Fibroblast of lung (primary cell): ENCODE measurements at regions not wholly inside any gene's neighbourhood (a gene's known extent, or its start where the extent isn't known, plus 50 kb on each side); places are given as distances from the start of the nearest gene placed in this dataset.
A peak's percentile ranks its signal among the peaks of the same experiment; 100 is the strongest.
"Not testable (repeated sequence)": the region's sequence is repeated elsewhere in the genome, so short reads cannot be mapped to it uniquely, and the experiment has no call there.

ENCODE experiments used
- DNase-seq, 2 donors: peaks; one replicate each; pipeline versions ENCODE4 v3.0.0 to v3.0.0-alpha.2; 2010; ENCODE audit warnings: low read depth in 2 of 2
- H2AFZ ChIP-seq: 2 replicates; pipeline ENCODE4 v1.5.1; 2012; ENCODE audit warnings: low read length, control low read depth, inconsistent platforms
- H3K27ac ChIP-seq: 2 replicates; pipeline ENCODE4 v1.5.1; 2011; ENCODE audit warnings: low read length, control low read depth; ENCODE audit not compliant: insufficient read depth
- H3K27me3 ChIP-seq: 2 replicates; pipeline ENCODE4 v1.5.1; 2011; ENCODE audit warnings: mild to moderate bottlenecking, low read length; ENCODE audit not compliant: control insufficient read depth, insufficient read depth
- H3K36me3 ChIP-seq: 2 replicates; pipeline ENCODE4 v1.5.1; 2011; ENCODE audit warnings: low read length; ENCODE audit not compliant: control insufficient read depth, insufficient read depth
- H3K4me1 ChIP-seq: 2 replicates; pipeline ENCODE4 v1.5.1; 2011; ENCODE audit warnings: low read length; ENCODE audit not compliant: control insufficient read depth, insufficient read depth; ENCODE audit errors: extremely low read depth
- H3K4me2 ChIP-seq: 2 replicates; pipeline ENCODE4 v1.5.1; 2011; ENCODE audit warnings: low read length, control low read depth; ENCODE audit not compliant: insufficient read depth; ENCODE audit errors: extremely low read depth
- H3K4me3 ChIP-seq, 4 experiments: fragments of 200-600 bp in 1 of 4; sonication (generic) in 1 of 4; replicated peaks in 1 of 4; 2 replicates each; pipeline ENCODE4 v1.5.1; 2011 to 2016; ENCODE audit warnings: low read length in 4 of 4, low read depth in 3 of 4, mild to moderate bottlenecking in 3 of 4, control low read depth in 2 of 4, inconsistent platforms in 1 of 4, mixed read lengths in 1 of 4; ENCODE audit not compliant: insufficient read depth in 1 of 4; ENCODE audit errors: control extremely low read depth in 1 of 4
- H3K79me2 ChIP-seq: 2 replicates; pipeline ENCODE4 v1.5.1; 2012; ENCODE audit warnings: mild to moderate bottlenecking, low read length, inconsistent platforms; ENCODE audit not compliant: control insufficient read depth, insufficient read depth
- H3K9ac ChIP-seq: 2 replicates; pipeline ENCODE4 v1.5.1; 2011; ENCODE audit warnings: mild to moderate bottlenecking, low read length, control low read depth; ENCODE audit not compliant: insufficient read depth
- H3K9me3 ChIP-seq: 2 replicates; pipeline ENCODE4 v1.5.1; 2012; ENCODE audit warnings: low read depth, low read length; ENCODE audit not compliant: control insufficient read depth, insufficient read depth
- H4K20me1 ChIP-seq: 2 replicates; pipeline ENCODE4 v1.5.1; 2011; ENCODE audit warnings: low read length; ENCODE audit not compliant: control insufficient read depth, insufficient read depth; ENCODE audit errors: extremely low read depth
- EZH2 ChIP-seq: IDR thresholded peaks from 2 replicates; pipeline ENCODE4 v1.5.1; 2012; ENCODE audit warnings: low read length, control low read depth, mild to moderate bottlenecking; ENCODE audit errors: missing control alignments
- TF ChIP-seq, protein P1 (sequence below), 2 donors: IDR thresholded peaks in 1 of 2; conservative IDR thresholded peaks in 1 of 2; 1 replicate in 1 of 2; 2 replicates in 1 of 2; pipeline ENCODE4 v1.5.1; 2011 to 2012; ENCODE audit warnings: low read length in 2 of 2, control low read depth in 1 of 2, inconsistent platforms in 1 of 2, low read depth in 1 of 2, mild to moderate bottlenecking in 1 of 2

DNA sequence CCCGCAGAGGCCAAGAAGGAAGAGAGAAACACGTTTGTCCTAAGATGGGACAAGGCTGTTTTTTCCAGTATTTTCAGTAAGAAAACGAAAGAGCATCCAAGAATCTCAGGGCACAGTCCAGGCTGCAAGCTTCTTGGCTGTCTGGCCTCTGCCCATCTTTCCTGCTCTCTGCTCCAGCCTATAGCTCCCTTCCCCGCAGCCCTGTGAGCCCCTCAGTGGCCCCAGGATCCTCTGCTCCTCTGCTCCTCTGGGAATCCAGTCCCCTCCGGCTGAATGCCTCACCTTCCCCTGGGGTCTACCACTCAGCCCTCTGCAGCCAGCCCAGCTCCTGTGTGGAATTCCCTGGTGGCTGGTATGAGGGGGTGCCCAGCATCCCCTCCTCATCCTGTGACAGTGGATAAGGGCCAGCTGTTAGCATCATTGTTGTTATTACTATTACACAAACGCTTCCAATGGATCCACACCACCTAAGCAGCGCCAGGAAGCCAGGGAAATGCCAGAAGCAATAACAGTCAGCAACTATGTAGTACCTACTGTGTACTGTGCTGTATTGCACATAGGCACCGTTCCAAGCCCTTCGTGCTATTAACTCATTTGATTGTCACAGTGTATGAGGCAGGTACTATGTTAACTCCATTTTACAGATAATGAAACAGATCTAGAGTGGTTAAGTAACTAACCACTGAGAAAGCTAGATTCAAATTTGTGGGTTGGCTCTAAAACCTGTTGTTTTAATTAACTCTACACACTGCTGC, 60.3 kb upstream of the PTPN1 start:
- Histone ChIP-seq H3K27ac (peak overlapping the region; percentile 17), H4K20me1 (no peaks in the 10 kb centered on the region), H2AFZ (no peak overlapping the region), H3K4me3 (no peak overlapping the region), H3K9me3 (no peaks in the 10 kb centered on the region), H3K4me1 (peaks cover 18% of the 10 kb centered on the region), H3K9ac (no peak overlapping the region), H3K4me2 (no peak overlapping the region), H3K27me3 (no peaks in the 10 kb centered on the region), H3K79me2 (no peaks in the 10 kb centered on the region), H3K36me3 (no peaks in the 10 kb centered on the region)
- no peak for TF ChIP-seq EZH2
- TF ChIP-seq, protein P1, sequence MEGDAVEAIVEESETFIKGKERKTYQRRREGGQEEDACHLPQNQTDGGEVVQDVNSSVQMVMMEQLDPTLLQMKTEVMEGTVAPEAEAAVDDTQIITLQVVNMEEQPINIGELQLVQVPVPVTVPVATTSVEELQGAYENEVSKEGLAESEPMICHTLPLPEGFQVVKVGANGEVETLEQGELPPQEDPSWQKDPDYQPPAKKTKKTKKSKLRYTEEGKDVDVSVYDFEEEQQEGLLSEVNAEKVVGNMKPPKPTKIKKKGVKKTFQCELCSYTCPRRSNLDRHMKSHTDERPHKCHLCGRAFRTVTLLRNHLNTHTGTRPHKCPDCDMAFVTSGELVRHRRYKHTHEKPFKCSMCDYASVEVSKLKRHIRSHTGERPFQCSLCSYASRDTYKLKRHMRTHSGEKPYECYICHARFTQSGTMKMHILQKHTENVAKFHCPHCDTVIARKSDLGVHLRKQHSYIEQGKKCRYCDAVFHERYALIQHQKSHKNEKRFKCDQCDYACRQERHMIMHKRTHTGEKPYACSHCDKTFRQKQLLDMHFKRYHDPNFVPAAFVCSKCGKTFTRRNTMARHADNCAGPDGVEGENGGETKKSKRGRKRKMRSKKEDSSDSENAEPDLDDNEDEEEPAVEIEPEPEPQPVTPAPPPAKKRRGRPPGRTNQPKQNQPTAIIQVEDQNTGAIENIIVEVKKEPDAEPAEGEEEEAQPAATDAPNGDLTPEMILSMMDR (conservative IDR thresholded peaks at IDR 0.05 in 1 of 2, IDR thresholded peaks at IDR 0.05 in 1 of 2; ENCODE audit: low read depth in 1 of 2, low read length in 2 of 2): no peak
- no peak for DNase-seq

DNA sequence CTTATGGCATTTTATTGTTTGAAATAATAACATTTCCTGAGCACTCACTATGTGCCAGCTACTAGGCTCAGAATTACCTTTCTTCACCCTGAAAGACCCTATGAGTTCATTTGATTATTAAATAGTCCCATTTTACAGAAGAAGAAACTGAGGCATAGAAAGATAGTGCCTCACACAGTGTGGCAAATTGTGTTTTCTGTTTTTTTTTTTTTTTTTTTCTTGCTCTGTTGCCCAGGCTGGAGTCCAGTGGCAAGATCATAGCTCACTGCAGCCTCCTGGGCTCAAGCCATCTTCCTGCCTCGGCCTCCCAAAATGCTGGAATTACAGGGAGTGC, 59.7 kb upstream of the PTPN1 start:
- no peak overlapping the region for H2AFZ ChIP-seq
- no peak overlapping the region for H3K27ac ChIP-seq
- no peak for DNase-seq
- no peaks in the 10 kb centered on the region for H3K79me2 ChIP-seq
- no peak overlapping the region for H3K9ac ChIP-seq
- no peak overlapping the region for H3K4me3 ChIP-seq
- peaks cover 18% of the 10 kb centered on the region for H3K4me1 ChIP-seq
- no peaks in the 10 kb centered on the region for H3K27me3 ChIP-seq
- H3K36me3 ChIP-seq: no peaks in the 10 kb centered on the region
- no peaks in the 10 kb centered on the region for H4K20me1 ChIP-seq
- TF ChIP-seq, protein P1 (conservative IDR thresholded peaks at IDR 0.05 in 1 of 2, IDR thresholded peaks at IDR 0.05 in 1 of 2; ENCODE audit: low read depth in 1 of 2, low read length in 2 of 2): no peak
- TF ChIP-seq EZH2: no peak
- no peak overlapping the region for H3K4me2 ChIP-seq
- H3K9me3 ChIP-seq: no peaks in the 10 kb centered on the region

DNA sequence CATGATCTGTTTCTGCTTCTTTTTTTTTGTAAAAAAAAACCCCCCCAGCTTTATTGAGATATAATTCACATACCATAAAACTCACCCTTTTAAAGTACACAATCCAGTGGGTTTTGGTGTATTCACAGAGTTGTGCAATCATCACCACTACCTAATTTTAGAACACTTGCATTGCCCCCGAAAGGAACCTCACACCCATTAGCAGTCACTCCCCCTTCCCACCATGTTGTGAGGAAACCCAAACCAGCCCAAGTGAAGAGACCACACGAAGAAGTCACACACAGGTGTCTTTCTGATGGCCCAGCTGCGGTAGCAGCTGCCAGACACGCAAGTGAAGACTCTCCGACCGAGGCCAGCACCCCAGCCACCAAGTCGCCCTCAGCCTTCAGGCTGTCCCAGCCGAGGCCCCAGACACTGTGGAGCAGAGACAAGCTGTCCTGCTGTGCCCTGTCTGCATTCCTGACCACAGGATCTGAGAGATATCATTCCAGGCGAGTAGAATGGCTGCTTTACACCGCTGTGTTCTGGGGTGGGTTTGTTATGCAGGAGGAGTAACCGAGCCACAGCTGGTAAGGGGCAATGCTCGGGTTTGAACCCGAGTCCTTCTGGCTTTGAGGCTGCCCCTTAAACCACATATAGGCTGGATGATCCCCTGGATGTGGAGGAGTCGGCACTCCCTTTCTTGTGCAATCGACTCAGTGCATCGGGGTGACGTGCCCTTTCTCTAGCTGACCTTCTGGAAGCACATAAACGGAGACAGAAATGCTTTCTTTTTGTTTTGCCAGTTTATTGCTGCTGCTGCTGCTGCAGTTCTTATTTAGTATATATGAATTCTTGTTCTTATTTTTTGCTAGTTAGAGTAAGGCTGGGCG, 59.1 kb upstream of the PTPN1 start:
- peak overlapping the region; percentile 47 for H3K27ac ChIP-seq
- H3K79me2 ChIP-seq: no peaks in the 10 kb centered on the region
- no peak for TF ChIP-seq EZH2
- TF ChIP-seq, protein P1 (conservative IDR thresholded peaks at IDR 0.05 in 1 of 2, IDR thresholded peaks at IDR 0.05 in 1 of 2; ENCODE audit: low read depth in 1 of 2, low read length in 2 of 2): no peak
- peak overlapping the region; percentile 16 for H3K4me2 ChIP-seq
- H3K9me3 ChIP-seq: no peaks in the 10 kb centered on the region
- H4K20me1 ChIP-seq: no peaks in the 10 kb centered on the region
- H3K27me3 ChIP-seq: no peaks in the 10 kb centered on the region
- H3K36me3 ChIP-seq: no peaks in the 10 kb centered on the region
- peaks cover 18% of the 10 kb centered on the region for H3K4me1 ChIP-seq
- no peak overlapping the region for H3K4me3 ChIP-seq
- H3K9ac ChIP-seq: peak overlapping the region; percentile 35
- peak overlapping the region; percentile 19 for H2AFZ ChIP-seq
- DNase-seq: peak; percentile 36 to 77

DNA sequence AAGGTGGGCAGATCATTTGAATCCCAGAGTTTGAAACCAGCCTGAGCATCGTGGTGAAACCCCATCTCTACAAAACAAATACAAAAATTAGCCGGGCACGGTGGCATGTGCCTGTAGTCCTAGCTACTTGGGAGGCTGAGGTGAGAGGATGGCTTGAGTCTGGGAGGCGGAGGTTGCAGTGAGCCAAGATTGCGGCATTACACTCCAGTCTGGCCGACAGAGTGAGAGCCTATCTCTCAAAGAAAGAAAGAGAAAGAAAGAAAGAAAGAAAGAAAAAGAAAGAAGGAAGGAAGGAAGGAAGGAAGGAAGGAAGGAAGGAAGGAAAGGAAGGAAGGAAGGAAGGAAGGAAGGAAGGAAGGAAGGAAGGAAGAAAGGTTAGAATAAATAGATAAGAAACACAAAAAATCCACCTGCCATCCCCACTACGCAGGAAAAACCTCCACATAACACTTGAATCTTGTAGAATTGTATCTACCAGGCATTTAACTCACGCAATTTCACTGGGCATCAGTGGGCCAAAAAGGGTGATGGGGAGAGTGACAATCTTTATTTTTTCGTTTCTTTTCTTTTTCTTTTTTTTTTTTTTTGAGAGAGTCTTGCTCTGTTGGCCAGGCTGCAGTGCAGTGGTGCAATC, 58.3 kb upstream of the PTPN1 start:
- not testable (repeated sequence) for DNase-seq, H3K27ac ChIP-seq, H3K27me3 ChIP-seq, H2AFZ ChIP-seq, H3K79me2 ChIP-seq, H3K9ac ChIP-seq, H3K36me3 ChIP-seq, H4K20me1 ChIP-seq, H3K4me3 ChIP-seq, H3K9me3 ChIP-seq
- H3K4me2 ChIP-seq: peak overlapping the region; percentile 15
- peaks cover 18% of the 10 kb centered on the region for H3K4me1 ChIP-seq
